ENCODE measurements at regions not wholly inside any gene's neighbourhood (a gene's known extent, or its start where the extent isn't known, plus 50 kb on each side); places are given as distances from the start of the nearest gene placed in this dataset.

DNA sequence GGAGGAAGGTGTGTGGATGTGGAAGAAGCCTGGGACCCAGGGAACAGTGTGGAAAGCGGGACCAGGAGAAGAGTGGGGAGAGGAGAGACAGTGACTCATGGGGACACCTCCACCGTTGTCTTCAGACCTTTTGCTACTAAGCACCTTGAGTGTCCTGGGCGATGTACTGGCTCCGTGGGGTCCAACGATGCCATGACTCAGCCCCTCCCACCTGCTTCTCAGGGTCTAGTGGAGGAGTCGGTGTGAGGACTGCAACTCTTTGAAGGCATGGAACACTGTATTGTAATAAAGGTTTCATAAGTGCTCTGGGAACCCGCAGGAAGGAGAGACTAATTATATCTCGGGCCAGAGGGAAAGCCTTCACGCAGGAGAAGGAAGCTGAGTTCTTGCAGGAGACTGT lies 166.9 kb upstream of the KL start:
- no peak for DNase-seq
- H3K27ac Mint-ChIP-seq = no peak overlapping the region
- H4K20me1 ChIP-seq (ENCODE audit: insufficient read depth, low read length) = no peaks in the 10 kb centered on the region
- no peak overlapping the region for H3K27ac ChIP-seq (ENCODE audit: low read depth in 1 of 2, low read length in 2 of 2)
- no peak overlapping the region for H3K4me3 Mint-ChIP-seq
- no peaks in the 10 kb centered on the region for H3K79me2 ChIP-seq (ENCODE audit: insufficient read depth, low read length)
- no peak overlapping the region for H3K9ac ChIP-seq (ENCODE audit: insufficient read depth, low read length, poor library complexity, severe bottlenecking)
- WGBS (ENCODE audit: insufficient coverage) = 100% methylated on average over 3 of the region's 9 CpGs
- no peak overlapping the region for H3K4me3 ChIP-seq (replicated peaks in 1 of 3; ENCODE audit: low read depth in 2 of 3, low read length in 3 of 3)
- no peaks in the 10 kb centered on the region for H3K36me3 Mint-ChIP-seq
- no peaks in the 10 kb centered on the region for H3K36me3 ChIP-seq (replicated peaks in 1 of 2; ENCODE audit: control insufficient read depth in 1 of 2, insufficient read depth in 2 of 2, low read length in 2 of 2)
- H2AFZ ChIP-seq (ENCODE audit: insufficient read depth, low read depth, low read length, poor library complexity, severe bottlenecking) = no peak overlapping the region
- no peaks in the 10 kb centered on the region for H3K9me3 ChIP-seq (replicated peaks in 1 of 2; ENCODE audit: control insufficient read depth in 1 of 2, insufficient read depth in 1 of 2, low read length in 2 of 2)
- H3K27me3 ChIP-seq (ENCODE audit: control insufficient read depth in 2 of 2, insufficient read depth in 2 of 2, low read length in 2 of 2) = no peaks in the 10 kb centered on the region
- no peaks in the 10 kb centered on the region for H3K4me1 ChIP-seq (ENCODE audit: control insufficient read depth in 1 of 2, insufficient read depth in 2 of 2, low read length in 2 of 2)
- H3K4me2 ChIP-seq (replicated peaks; ENCODE audit: extremely low read depth, low read length, poor library complexity, severe bottlenecking) = no peak overlapping the region
- intact Hi-C loops (cut with micrococcal nuclease) = no loop called here
- peaks cover 0 to 8% (median 3%) of the 10 kb centered on the region in 7 donors for H3K9me3 Mint-ChIP-seq
- H3K4me1 Mint-ChIP-seq = no peaks in the 10 kb centered on the region
- peaks cover 0 to 4% (median 1%) of the 10 kb centered on the region in 3 donors for H3K27me3 Mint-ChIP-seq (ENCODE audit: low read depth in 3 of 3)
- no peak for TF ChIP-seq CTCF (IDR thresholded peaks at IDR 0.05)

DNA sequence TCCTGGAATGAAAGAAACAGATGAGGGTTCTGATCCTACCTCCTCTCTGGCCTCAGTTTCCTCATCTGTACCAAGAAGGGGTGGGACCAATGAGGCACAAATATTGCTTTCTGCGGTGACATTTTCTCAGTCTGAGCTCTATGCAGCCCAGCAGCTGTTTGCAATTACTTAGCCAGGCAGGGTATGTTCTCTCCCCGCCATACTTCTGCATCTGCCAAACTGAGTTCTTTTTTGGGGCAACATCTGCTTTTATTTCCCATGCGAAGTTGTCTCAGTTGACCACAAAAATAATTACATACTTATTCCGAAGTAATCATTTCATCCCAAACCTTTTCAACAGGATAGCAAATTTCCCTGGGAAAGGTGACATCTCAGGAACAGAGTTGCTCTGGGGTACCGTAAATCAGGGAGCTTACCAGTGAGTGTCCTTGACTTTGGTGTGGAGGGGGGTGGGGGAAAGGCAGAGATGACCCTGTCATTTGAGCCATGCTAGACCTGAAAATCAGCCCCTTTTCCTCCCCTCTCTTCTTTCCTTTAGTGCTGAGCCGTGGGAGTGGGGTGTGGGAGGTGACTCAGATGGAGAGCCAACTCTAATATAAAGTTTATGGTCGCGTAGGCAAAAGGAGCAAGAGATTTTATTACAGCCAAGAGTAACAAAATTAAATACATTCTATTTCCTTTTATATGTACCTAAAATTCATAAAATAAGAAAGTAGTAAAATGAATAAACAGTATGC lies 165.7 kb upstream of the KL start:
- no peaks in the 10 kb centered on the region for H3K27me3 ChIP-seq (ENCODE audit: control insufficient read depth in 2 of 2, insufficient read depth in 2 of 2, low read length in 2 of 2)
- no peaks in the 10 kb centered on the region for H4K20me1 ChIP-seq (ENCODE audit: insufficient read depth, low read length)
- no peaks in the 10 kb centered on the region for H3K36me3 ChIP-seq (replicated peaks in 1 of 2; ENCODE audit: control insufficient read depth in 1 of 2, insufficient read depth in 2 of 2, low read length in 2 of 2)
- Mint-ChIP-seq H3K27ac (no peak overlapping the region), H3K36me3 (no peaks in the 10 kb centered on the region), H3K27me3 (ENCODE audit: low read depth in 3 of 3) (peaks cover 0 to 4% (median 1%) of the 10 kb centered on the region in 3 donors), H3K4me1 (no peaks in the 10 kb centered on the region), H3K9me3 (peaks cover 0 to 8% (median 1%) of the 10 kb centered on the region in 7 donors), H3K4me3 (no peak overlapping the region)
- intact Hi-C loops (cut with micrococcal nuclease) = no loop called here
- no peak overlapping the region for H3K4me2 ChIP-seq (replicated peaks; ENCODE audit: extremely low read depth, low read length, poor library complexity, severe bottlenecking)
- H2AFZ ChIP-seq (ENCODE audit: insufficient read depth, low read depth, low read length, poor library complexity, severe bottlenecking) = no peak overlapping the region
- H3K4me1 ChIP-seq (ENCODE audit: control insufficient read depth in 1 of 2, insufficient read depth in 2 of 2, low read length in 2 of 2) = no peaks in the 10 kb centered on the region
- H3K4me3 ChIP-seq (replicated peaks in 1 of 3; ENCODE audit: low read depth in 2 of 3, low read length in 3 of 3) = no peak overlapping the region
- H3K27ac ChIP-seq (ENCODE audit: low read depth in 1 of 2, low read length in 2 of 2) = no peak overlapping the region
- no peak for TF ChIP-seq CTCF (IDR thresholded peaks at IDR 0.05)
- DNase-seq = no peak
- WGBS (ENCODE audit: insufficient coverage) = 100% methylated on average over 3 of the region's 8 CpGs
- no peaks in the 10 kb centered on the region for H3K79me2 ChIP-seq (ENCODE audit: insufficient read depth, low read length)
- no peak overlapping the region for H3K9ac ChIP-seq (ENCODE audit: insufficient read depth, low read length, poor library complexity, severe bottlenecking)
- no peaks in the 10 kb centered on the region for H3K9me3 ChIP-seq (replicated peaks in 1 of 2; ENCODE audit: control insufficient read depth in 1 of 2, insufficient read depth in 1 of 2, low read length in 2 of 2)

All from CD14-positive monocyte (primary cell).